ENCODE measurements at regions not wholly inside any gene's neighbourhood (a gene's known extent, or its start where the extent isn't known, plus 50 kb on each side); places are given as distances from the start of the nearest gene placed in this dataset.

DNA sequence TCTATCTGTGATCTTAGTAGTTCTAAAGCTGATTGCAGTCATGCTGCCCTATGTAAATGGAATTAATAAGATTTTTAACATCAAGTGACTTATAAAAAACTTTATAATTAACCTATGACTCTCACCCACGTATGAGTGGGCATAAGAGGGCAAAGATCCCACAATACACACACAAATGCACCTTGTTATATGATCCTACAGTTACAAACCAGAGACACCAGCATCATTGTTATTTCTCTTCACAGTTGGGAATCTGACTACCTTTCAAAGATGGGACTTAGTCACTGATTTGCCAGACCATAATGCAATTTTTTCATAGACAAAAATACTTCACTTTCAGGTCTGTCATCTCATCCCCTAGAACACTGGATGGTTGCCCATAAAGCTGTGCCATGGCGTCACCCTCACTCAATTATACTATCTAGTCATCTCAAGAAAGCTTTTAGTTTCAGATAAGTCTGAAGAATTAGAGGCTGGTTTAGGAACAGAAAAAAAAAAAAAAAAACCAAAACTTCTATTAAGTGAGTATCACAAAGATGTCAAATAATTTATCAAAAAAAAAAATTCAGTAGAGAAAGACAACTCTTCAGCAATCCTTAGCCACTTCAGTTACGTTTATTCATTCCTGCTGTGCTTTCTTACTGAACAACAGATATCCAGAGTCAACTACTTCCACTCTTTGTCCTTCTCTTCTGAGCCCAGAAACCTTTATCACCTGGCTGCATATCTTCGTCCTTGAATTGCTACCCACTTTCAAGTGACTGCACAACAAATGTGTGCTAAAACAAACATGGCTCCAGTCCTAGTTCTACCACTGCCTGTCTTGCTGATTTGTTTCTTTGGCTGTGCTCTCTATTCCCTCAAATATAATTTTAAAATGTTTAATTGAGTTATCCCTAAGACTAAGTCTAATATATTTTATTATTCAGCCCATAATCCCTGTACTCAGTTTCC is 175.0 kb upstream of the CHRM2 start:
- TF ChIP-seq, protein P1, sequence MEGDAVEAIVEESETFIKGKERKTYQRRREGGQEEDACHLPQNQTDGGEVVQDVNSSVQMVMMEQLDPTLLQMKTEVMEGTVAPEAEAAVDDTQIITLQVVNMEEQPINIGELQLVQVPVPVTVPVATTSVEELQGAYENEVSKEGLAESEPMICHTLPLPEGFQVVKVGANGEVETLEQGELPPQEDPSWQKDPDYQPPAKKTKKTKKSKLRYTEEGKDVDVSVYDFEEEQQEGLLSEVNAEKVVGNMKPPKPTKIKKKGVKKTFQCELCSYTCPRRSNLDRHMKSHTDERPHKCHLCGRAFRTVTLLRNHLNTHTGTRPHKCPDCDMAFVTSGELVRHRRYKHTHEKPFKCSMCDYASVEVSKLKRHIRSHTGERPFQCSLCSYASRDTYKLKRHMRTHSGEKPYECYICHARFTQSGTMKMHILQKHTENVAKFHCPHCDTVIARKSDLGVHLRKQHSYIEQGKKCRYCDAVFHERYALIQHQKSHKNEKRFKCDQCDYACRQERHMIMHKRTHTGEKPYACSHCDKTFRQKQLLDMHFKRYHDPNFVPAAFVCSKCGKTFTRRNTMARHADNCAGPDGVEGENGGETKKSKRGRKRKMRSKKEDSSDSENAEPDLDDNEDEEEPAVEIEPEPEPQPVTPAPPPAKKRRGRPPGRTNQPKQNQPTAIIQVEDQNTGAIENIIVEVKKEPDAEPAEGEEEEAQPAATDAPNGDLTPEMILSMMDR (IDR thresholded peaks at IDR 0.05 in 4 of 5, conservative IDR thresholded peaks at IDR 0.05 in 1 of 5): no peak
- TF ChIP-seq POLR2A (IDR thresholded peaks at IDR 0.05): no peak

All from gastrocnemius medialis (tissue), 4 donors.